NCI-H2081 (cell line): ENCODE measurements at regions not wholly inside any gene's neighbourhood (a gene's known extent, or its start where the extent isn't known, plus 50 kb on each side); places are given as distances from the start of the nearest gene placed in this dataset.
"Not testable (repeated sequence)": the region's sequence is repeated elsewhere in the genome, so short reads cannot be mapped to it uniquely, and the experiment has no call there.

ENCODE experiments used
- DNase-seq, 2 experiments: peaks; one replicate each; lab custom pipeline; 2025; lab: John Stamatoyannopoulos, UW

- no peak for DNase-seq
Measured at GRCh38 chr22:49351761-49352227, 475.9 kb downstream of the BRD1 start.

- DNase-seq, result no peak
Measured at GRCh38 chr22:49350441-49351121, 477.1 kb downstream of the BRD1 start.

- no peak for DNase-seq
Measured at GRCh38 chr22:49349841-49350381, 477.8 kb downstream of the BRD1 start.

- no peak for DNase-seq
Measured at GRCh38 chr22:49349181-49349835, 478.4 kb downstream of the BRD1 start.

DNA sequence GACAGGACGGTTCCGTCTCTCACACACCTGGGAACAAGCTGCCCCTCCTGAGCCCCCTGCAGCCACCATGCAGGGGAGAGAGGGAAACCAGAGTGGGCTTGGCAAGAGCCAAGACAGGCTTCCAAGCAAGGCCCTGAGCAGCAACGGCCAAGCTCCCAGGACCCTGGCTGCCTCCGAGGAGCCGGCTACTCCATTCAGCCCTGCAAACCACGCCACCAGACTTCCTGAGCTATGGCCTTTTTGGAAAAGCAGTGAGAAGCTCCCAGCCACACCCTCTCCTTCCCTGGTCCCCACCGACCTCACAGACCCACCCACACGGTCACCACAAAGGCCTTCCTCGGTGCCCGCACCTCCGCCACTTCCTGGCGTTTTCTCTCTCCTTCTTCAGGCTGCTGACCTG lies 479.0 kb downstream of the BRD1 start:
- DNase-seq, result no peak

GRCh38 chr22:49347376-49347775 lies 480.3 kb downstream of the BRD1 start:
- no peak for DNase-seq

GRCh38 chr22:49345896-49346295 lies 481.8 kb downstream of the BRD1 start:
- no peak for DNase-seq

- no peak for DNase-seq
Measured at GRCh38 chr22:49344656-49345055, 483.0 kb downstream of the BRD1 start.

GRCh38 chr22:49344161-49344560 lies 483.5 kb downstream of the BRD1 start:
- DNase-seq, result no peak

DNA sequence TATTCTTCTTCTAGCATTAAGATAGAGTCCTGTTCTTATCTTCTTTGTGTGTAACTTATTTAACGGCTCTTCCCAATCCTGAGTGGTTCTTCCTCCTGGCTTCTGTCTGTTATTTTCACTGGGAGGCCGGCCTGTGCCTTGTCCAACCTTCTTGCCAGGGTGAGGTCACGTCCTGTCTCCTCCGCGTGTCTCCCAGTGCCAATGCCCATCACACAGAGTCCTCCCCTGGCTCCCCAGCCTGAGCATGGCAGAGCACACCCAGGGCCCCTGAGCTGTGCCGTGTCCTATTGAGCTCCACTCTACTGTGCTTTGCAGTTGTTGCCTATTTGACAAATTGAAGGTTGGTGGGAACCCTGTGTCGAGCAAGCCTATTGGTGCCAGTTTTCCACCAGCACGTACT lies 487.3 kb downstream of the BRD1 start:
- no peak for DNase-seq

DNA sequence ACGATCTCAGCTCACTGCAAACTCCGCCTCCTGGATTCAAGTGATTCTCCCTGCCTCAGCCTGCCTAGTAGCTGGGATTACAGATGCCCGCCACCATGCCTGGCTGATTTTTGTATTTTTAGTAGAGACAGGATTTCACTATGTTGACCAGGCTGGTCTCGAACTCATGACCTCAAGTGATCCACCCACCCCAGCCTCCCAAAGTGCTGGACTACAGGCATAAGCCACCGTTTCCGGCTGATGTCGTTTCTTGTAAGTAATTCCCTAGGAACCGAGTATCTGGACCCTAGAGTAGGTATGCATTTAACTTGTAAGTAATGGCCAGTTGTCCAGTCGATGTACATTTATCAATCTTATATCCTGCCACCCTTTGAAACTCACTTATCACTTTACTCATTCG lies 491.2 kb downstream of the BRD1 start:
- DNase-seq, result not testable (repeated sequence)

DNA sequence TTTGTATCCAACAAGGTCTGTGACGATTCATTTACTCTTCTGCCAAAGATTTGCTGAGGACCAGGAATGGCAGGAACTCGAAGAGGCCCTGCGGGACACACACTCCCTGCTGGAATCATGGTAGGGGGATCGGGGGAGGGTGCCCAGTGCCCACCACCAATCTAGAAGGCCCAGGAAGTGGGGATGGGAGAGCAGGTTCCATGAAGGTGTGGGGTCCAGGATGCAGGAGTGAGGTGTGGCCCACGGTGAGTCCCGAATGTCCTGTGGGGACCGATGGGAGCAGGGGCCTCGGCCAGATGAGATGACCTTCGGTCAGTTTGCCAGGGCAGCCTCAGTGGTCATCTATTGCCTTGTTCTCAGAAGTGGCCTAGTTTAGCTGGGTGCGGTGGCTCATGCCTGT lies 492.7 kb downstream of the BRD1 start:
- DNase-seq, result no peak

DNA sequence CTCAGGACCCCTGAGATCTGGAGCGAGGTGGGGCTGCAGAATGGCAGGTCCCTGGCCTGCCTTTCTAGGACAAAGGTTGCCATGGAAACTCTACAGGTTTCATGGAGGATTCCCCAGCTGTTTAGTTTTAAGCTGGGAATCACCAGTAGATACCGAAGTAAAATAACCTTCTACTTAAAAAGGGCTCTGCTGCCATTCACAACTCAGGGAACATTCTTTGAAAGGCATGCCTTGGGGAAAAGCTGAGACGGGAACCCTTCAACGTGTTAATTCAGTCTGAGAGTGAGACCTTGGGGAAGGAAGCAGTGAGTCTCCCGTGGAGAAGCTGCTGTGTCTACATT lies 493.3 kb downstream of the BRD1 start:
- no peak for DNase-seq

- DNase-seq, result no peak
Measured at GRCh38 chr22:49333206-49333605, 494.5 kb downstream of the BRD1 start.

GRCh38 chr22:49332691-49333090 lies 495.0 kb downstream of the BRD1 start:
- no peak for DNase-seq

DNA sequence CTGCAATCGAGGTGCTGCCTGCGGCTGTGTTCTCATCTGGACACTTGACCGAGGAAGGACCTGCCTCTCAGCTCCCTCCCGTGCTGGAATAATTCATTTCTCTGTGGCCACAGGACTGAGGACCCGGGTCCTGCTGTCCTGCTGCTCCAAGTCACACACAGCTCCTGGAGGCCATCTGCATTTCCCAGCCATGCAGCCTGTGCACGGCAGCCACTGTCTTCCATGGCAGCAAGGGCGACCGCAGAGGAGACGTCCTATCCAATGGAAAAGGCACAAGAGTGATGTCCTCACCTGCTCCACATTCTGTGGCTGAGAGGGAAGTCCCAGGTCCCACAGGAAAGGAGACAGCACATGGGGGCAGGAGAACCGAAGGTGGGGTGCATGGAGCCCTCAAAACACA lies 495.8 kb downstream of the BRD1 start:
- DNase-seq, result no peak

- DNase-seq, result no peak
Measured at GRCh38 chr22:49331223-49331815, 496.4 kb downstream of the BRD1 start.

GRCh38 chr22:49330421-49331222 lies 497.1 kb downstream of the BRD1 start:
- DNase-seq, result no peak

DNA sequence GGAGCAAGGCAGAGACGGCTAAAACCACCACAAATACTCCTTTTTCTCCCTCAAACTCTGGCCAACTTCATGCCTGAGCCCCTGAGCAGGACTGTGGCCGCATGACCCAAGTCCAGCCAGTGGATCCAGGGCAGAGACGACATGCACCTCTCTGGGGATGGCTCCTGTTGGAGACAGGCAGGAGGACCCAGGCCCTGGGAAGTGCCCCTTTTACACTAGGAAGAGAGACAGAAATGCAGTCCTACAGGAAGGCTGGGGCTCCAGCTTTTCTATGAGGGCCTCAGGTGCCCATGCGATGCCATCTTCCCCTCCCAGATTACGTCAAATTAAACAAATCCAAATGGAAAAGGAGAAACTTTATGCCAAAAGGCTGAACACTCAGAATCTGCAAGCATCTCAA lies 498.0 kb downstream of the BRD1 start:
- DNase-seq, result no peak

DNA sequence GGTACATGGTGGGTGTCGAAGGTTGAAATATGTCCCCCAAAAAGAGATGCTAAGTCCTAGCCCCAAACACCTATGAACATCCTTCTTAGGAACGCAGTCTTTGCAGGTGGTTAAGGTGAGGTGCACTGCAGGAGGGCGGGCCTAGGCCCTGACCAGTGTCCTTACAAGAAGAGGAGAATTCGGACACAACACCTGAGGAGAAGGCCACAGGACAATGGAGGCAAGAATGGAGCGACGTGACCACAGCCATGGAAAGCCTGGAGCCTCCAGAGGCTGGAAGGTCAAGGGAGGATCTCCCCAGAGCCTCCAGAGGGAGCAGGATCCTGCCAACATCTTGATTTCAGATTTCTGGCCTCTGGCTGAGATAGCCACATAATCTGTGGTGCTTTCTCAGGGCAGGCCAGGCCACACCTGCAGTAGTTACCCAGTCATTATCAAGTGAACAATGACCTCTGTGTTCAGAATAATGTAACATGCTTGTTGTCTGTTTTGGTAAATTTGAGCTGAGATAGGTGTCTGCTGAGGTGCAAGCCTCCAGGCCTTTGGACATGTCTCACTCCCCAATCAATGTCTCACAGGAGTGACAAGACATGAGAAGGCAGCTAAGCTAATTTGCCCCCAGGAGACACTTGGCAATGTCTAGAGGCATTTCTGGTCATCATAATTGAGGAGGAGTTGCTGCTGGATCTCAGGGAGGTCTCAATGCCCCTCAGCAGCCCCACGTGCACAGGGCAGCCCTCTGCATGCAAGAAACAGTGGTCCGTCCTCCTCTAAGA lies 498.9 kb downstream of the BRD1 start:
- DNase-seq, result no peak

DNA sequence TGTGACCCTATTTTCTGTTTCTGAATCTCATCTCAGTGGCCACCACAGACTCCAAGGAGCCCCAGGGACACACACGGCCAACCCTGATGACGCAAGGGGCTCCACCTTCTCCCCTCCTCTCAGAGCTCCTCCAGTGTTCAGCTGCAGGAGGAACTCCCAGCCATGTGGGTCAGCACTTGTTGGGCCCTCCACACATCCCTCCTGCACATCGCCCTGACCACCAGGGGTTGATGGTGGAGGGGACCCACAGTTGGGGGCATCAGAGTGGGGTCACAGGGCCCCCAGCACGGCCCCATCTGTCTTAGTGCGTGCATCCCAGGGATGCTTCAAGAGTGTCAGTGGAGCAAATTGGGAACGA lies 499.6 kb downstream of the BRD1 start:
- no peak for DNase-seq
